ENCODE measurements at regions not wholly inside any gene's neighbourhood (a gene's known extent, or its start where the extent isn't known, plus 50 kb on each side); places are given as distances from the start of the nearest gene placed in this dataset.

DNA sequence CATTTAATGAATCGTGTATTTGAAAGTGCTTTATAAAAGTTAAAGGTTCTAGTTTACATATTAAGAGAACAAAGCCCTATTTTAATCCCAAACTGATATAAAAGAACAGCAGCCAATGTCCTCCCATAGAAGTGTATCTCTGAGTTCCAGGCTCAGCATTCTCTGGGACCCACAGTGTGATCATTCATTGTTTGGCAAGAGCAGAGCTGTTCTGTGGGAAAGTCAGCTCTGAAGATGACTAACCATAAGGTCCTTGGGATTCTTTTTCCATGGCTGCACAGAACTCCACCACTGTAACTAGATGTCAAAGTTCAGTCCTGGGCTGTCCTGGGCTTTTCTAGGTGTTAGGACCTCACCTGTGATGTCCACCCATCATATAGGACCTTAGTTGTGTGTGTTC lies 157.0 kb upstream of the TLL1 start:
- no peaks in the 10 kb centered on the region for H3K27me3 ChIP-seq (ENCODE audit: control insufficient read depth in 1 of 2, insufficient read depth in 2 of 2, low read length in 2 of 2)
- H3K4me1 Mint-ChIP-seq (ENCODE audit: low read depth): no peaks in the 10 kb centered on the region
- DNase-seq (no peak), ATAC-seq (ENCODE audit: poor library complexity) (no peak)
- H3K4me3 ChIP-seq (ENCODE audit: low read length): no peak overlapping the region
- H3K27ac Mint-ChIP-seq: no peak overlapping the region
- intact Hi-C loops (cut with DNase I, micrococcal nuclease): no loop called here
- ChIA-PET POLR2A (no interaction called here), CTCF (no interaction called here)
- no peak for TF ChIP-seq CTCF (IDR thresholded peaks at IDR 0.05)
- H3K27ac ChIP-seq (ENCODE audit: low read depth in 1 of 2, low read length in 2 of 2): no peak overlapping the region
- no peaks in the 10 kb centered on the region for H3K27me3 Mint-ChIP-seq
- no peaks in the 10 kb centered on the region for H3K9me3 ChIP-seq (ENCODE audit: control insufficient read depth in 1 of 2, insufficient read depth in 1 of 2, low read length in 2 of 2)
- no peaks in the 10 kb centered on the region for H3K9me3 Mint-ChIP-seq
- H3K36me3 ChIP-seq (ENCODE audit: insufficient read depth, low read length): no peaks in the 10 kb centered on the region
- H3K36me3 Mint-ChIP-seq (ENCODE audit: low read depth): no peaks in the 10 kb centered on the region
- H3K4me3 Mint-ChIP-seq: no peak overlapping the region
- H3K4me1 ChIP-seq (ENCODE audit: insufficient read depth, low read length): no peaks in the 10 kb centered on the region

GRCh38 chr4:165716472-165716871 lies 156.6 kb upstream of the TLL1 start:
- CTCF ChIA-PET: no interaction called here
- POLR2A ChIA-PET: no interaction called here
- ATAC-seq (ENCODE audit: poor library complexity): no peak

GRCh38 chr4:165718660-165719059 lies 154.4 kb upstream of the TLL1 start:
- no peaks in the 10 kb centered on the region for H3K9me3 Mint-ChIP-seq
- ChIA-PET POLR2A (no interaction called here), CTCF (no interaction called here)
- Histone ChIP-seq H3K9me3 (ENCODE audit: control insufficient read depth in 1 of 2, insufficient read depth in 1 of 2, low read length in 2 of 2) (no peaks in the 10 kb centered on the region), H3K27me3 (ENCODE audit: control insufficient read depth in 1 of 2, insufficient read depth in 2 of 2, low read length in 2 of 2) (no peaks in the 10 kb centered on the region), H3K36me3 (ENCODE audit: insufficient read depth, low read length) (no peaks in the 10 kb centered on the region), H3K4me1 (ENCODE audit: insufficient read depth, low read length) (no peaks in the 10 kb centered on the region), H3K27ac (ENCODE audit: low read depth in 1 of 2, low read length in 2 of 2) (no peak overlapping the region), H3K4me3 (ENCODE audit: low read length) (no peak overlapping the region)
- ATAC-seq (ENCODE audit: poor library complexity): no peak
- no peaks in the 10 kb centered on the region for H3K4me1 Mint-ChIP-seq (ENCODE audit: low read depth)
- no peak for DNase-seq
- no peak for TF ChIP-seq CTCF (IDR thresholded peaks at IDR 0.05)
- H3K36me3 Mint-ChIP-seq (ENCODE audit: low read depth): no peaks in the 10 kb centered on the region
- no peaks in the 10 kb centered on the region for H3K27me3 Mint-ChIP-seq
- H3K27ac Mint-ChIP-seq: no peak overlapping the region
- H3K4me3 Mint-ChIP-seq: no peak overlapping the region
- intact Hi-C loops (cut with DNase I, micrococcal nuclease): no loop called here

More at GRCh38 chr4:165716472-165716871, 156.6 kb upstream of the TLL1 start:
- H3K4me3 ChIP-seq (ENCODE audit: low read length): no peak overlapping the region
- no peaks in the 10 kb centered on the region for H3K27me3 Mint-ChIP-seq
- no peaks in the 10 kb centered on the region for H3K36me3 ChIP-seq (ENCODE audit: insufficient read depth, low read length)
- H3K4me3 Mint-ChIP-seq: no peak overlapping the region
- TF ChIP-seq CTCF (IDR thresholded peaks at IDR 0.05): no peak
- H3K4me1 ChIP-seq (ENCODE audit: insufficient read depth, low read length): no peaks in the 10 kb centered on the region
- H3K9me3 Mint-ChIP-seq: no peaks in the 10 kb centered on the region
- no peaks in the 10 kb centered on the region for H3K9me3 ChIP-seq (ENCODE audit: control insufficient read depth in 1 of 2, insufficient read depth in 1 of 2, low read length in 2 of 2)
- H3K27ac ChIP-seq (ENCODE audit: low read depth in 1 of 2, low read length in 2 of 2): no peak overlapping the region
- DNase-seq: no peak
- no peak overlapping the region for H3K27ac Mint-ChIP-seq
- H3K27me3 ChIP-seq (ENCODE audit: control insufficient read depth in 1 of 2, insufficient read depth in 2 of 2, low read length in 2 of 2): no peaks in the 10 kb centered on the region
- no peaks in the 10 kb centered on the region for H3K4me1 Mint-ChIP-seq (ENCODE audit: low read depth)
- no peaks in the 10 kb centered on the region for H3K36me3 Mint-ChIP-seq (ENCODE audit: low read depth)
- intact Hi-C loops (cut with DNase I, micrococcal nuclease): no loop called here
